ENCODE measurements at regions not wholly inside any gene's neighbourhood (a gene's known extent, or its start where the extent isn't known, plus 50 kb on each side); places are given as distances from the start of the nearest gene placed in this dataset.

DNA sequence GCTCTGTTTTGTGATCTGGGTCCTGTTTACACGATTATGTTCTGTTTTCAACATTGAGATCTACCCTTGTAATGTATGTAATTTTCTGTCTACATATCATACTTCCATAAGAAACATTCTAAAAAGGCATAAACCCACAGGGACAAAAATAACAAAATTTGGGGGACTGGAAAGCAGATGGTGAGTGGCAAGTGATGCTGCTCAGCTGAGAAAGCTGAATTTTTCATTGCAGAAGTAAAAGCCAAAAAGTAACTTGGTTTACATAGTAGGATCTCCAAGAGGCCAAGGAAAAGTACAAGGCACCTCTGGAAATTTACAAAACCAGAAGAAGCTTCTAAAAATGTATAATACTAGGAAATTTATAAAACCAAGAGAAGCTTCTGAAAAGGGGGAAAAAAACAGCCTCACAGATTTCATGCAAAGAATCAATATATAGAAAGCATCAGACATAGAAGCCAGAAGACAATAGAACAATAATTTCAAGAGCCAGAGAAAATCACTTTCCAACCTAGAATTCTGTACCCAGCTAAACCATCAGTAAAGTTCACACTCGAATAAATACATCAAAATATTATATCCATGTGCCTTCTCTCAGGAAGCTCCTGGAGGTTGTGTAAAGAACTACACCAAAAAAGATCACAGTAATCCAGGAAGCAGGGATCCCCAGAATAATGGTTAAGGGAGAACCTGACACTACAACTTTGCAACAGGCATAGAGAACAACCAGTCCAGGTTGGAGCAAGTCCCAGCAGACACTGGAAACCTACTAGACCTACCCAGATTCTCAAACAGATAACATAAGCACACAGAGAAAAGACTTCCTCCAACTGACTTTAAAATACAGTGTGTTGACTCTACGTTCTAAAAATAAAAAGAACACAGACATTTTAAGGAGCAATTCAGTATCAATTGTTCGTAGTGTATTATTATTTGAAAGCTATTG, 401.7 kb upstream of the HS6ST1 start:
- no peaks in the 10 kb centered on the region for H3K4me1 ChIP-seq
- H3K36me3 ChIP-seq: no peaks in the 10 kb centered on the region
- intact Hi-C loops (cut with DNase I): no loop called here
- 90% methylated on average over 4 of the region's 4 CpGs for WGBS, 2 donors
- H3K27me3 ChIP-seq: no peaks in the 10 kb centered on the region
- H3K27ac ChIP-seq: no peak overlapping the region
- no peak overlapping the region for H3K4me3 ChIP-seq (replicated peaks in 1 of 3)
- TF ChIP-seq, protein P1, sequence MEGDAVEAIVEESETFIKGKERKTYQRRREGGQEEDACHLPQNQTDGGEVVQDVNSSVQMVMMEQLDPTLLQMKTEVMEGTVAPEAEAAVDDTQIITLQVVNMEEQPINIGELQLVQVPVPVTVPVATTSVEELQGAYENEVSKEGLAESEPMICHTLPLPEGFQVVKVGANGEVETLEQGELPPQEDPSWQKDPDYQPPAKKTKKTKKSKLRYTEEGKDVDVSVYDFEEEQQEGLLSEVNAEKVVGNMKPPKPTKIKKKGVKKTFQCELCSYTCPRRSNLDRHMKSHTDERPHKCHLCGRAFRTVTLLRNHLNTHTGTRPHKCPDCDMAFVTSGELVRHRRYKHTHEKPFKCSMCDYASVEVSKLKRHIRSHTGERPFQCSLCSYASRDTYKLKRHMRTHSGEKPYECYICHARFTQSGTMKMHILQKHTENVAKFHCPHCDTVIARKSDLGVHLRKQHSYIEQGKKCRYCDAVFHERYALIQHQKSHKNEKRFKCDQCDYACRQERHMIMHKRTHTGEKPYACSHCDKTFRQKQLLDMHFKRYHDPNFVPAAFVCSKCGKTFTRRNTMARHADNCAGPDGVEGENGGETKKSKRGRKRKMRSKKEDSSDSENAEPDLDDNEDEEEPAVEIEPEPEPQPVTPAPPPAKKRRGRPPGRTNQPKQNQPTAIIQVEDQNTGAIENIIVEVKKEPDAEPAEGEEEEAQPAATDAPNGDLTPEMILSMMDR (IDR thresholded peaks at IDR 0.05): no peak
- no peak for TF ChIP-seq POLR2A (IDR thresholded peaks at IDR 0.05)
- DNase-seq: no peak
- H3K9me3 ChIP-seq: no peaks in the 10 kb centered on the region

DNA sequence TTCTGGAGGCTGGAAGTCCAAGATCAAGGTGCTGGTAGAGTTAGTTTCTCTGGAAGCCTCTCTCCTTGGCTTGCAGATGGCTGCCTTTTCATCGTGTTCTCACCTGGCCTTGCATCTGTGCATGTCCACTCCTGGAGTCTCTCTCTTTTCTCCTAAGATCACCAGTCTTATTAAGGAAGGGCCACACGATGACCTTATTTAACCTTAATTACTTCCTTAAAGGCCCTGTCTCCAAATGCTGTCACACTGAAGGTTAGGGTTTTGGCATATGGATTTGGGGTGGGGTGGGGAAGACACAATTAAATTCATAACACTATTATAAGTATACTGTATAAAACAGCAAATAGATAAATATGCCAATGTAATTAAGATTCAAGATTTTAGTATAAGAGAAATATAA, 402.4 kb upstream of the HS6ST1 start:
- TF ChIP-seq, protein P1 (IDR thresholded peaks at IDR 0.05): no peak
- no peak for TF ChIP-seq POLR2A (IDR thresholded peaks at IDR 0.05)
- Histone ChIP-seq H3K36me3 (no peaks in the 10 kb centered on the region), H3K27ac (no peak overlapping the region), H3K4me1 (no peaks in the 10 kb centered on the region), H3K4me3 (replicated peaks in 1 of 3) (no peak overlapping the region), H3K9me3 (no peaks in the 10 kb centered on the region), H3K27me3 (no peaks in the 10 kb centered on the region)
- 89 to 100% methylated on average over 2 of the region's 2 CpGs for WGBS, 2 donors
- no peak for DNase-seq
- intact Hi-C loops (cut with DNase I): no loop called here

DNA sequence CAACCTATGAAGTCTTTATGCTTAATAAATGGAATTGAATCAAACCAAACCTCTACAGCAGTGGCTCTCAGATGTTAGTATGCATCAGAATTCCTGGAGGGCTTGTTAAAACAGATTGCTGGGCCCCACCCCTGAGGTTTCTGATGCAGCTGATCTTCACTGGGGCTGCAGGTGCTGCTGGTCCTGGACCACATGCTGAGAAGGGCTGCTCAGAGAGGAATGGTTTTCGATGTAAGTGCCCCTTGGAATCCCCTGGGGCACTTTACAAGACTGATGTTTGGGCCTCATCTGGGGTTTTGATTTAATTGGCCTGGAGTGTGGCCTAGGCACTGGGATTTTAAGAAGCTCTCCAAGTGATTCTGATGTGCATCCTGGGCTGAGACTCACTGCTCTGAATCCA, 403.8 kb upstream of the HS6ST1 start:
- Histone ChIP-seq H3K4me3 (replicated peaks in 1 of 3) (no peak overlapping the region), H3K27me3 (no peaks in the 10 kb centered on the region), H3K27ac (no peak overlapping the region), H3K9me3 (no peaks in the 10 kb centered on the region), H3K4me1 (no peaks in the 10 kb centered on the region), H3K36me3 (no peaks in the 10 kb centered on the region)
- intact Hi-C loops (cut with DNase I): no loop called here
- no peak for DNase-seq
- no peak for TF ChIP-seq POLR2A (IDR thresholded peaks at IDR 0.05)
- TF ChIP-seq, protein P1 (IDR thresholded peaks at IDR 0.05): no peak
- WGBS, 2 donors: 58% methylated on average over 1 of the region's 1 CpG; no CpG with 5 or more reads in 1 of the 2 donors

DNA sequence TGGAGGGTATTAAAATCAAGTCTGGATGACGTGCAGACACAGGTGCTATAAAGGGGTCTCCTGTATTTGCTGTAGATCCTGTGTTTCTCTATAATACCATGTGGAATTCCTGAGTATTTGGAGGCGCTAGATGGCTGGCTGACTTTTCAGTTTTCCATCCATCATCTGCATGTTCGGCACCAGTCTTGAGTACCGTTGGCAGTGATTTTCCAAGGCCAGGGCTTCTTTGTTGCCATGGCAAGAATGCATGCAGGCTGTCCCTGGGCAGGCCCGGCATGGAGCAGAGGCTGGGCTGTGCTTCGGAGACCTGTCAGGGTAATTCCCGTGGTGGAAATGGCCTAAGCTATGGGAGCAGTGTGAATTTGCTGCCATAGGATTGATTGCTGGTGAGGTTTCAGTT, 405.9 kb upstream of the HS6ST1 start:
- Histone ChIP-seq H3K27ac (no peak overlapping the region), H3K4me1 (no peaks in the 10 kb centered on the region), H3K36me3 (no peaks in the 10 kb centered on the region), H3K4me3 (replicated peaks in 1 of 3) (no peak overlapping the region), H3K27me3 (no peaks in the 10 kb centered on the region), H3K9me3 (no peaks in the 10 kb centered on the region)
- WGBS, 2 donors: 91 to 95% methylated on average over 7 of the region's 7 CpGs
- TF ChIP-seq, protein P1 (IDR thresholded peaks at IDR 0.05): no peak
- no peak for TF ChIP-seq POLR2A (IDR thresholded peaks at IDR 0.05)
- intact Hi-C loops (cut with DNase I): no loop called here
- no peak for DNase-seq

DNA sequence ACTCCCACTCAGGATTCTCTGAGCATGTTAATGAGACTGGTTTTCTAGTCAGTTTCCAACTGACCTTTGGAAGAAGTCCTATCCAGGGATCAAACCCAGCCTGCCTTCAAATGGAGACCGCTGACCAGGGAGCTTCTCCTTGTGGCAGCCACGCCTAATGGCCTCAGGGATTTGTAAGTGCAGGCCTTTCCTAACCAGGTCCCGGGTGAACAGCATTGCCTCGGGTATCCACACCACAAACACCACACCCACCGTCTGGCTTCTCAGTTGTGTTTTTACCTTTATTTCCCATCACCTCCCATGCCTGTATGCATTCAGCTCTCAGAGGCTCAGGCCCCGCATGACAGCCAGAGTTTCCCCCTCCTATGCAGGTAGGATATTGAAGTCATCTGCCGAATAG, 406.3 kb upstream of the HS6ST1 start:
- Histone ChIP-seq H3K36me3 (no peaks in the 10 kb centered on the region), H3K4me1 (no peaks in the 10 kb centered on the region), H3K4me3 (replicated peaks in 1 of 3) (no peak overlapping the region), H3K27me3 (no peaks in the 10 kb centered on the region), H3K9me3 (no peaks in the 10 kb centered on the region), H3K27ac (no peak overlapping the region)
- DNase-seq: no peak
- intact Hi-C loops (cut with DNase I): no loop called here
- whole genome bisulfite sequencing, 2 donors: 91 to 95% methylated on average over 7 of the region's 7 CpGs
- TF ChIP-seq POLR2A (IDR thresholded peaks at IDR 0.05): no peak
- TF ChIP-seq, protein P1 (IDR thresholded peaks at IDR 0.05): no peak

All from thyroid gland (tissue), 4 donors.